ENCODE measurements at regions not wholly inside any gene's neighbourhood (a gene's known extent, or its start where the extent isn't known, plus 50 kb on each side); places are given as distances from the start of the nearest gene placed in this dataset.

DNA sequence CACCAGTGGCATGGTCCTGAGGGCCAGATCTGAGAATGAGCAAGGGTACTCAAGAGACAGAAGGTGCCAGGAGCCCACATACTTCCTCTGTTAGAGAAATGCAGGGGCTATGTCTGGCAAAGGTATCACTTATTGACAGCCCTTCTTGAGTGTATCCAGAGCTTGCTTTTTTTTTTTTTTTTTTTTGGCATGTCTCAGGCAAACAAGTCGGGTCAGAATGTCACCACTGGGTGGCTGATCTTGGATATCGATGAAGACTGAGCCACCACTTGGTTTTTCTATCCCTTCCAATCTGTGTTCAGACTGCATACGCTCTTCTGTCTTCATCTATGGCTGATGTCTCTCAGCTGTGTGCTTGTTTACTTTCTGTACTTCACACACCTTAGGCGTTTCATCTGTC is 363.4 kb upstream of the C2CD4B start:
- DNase-seq (ENCODE audit: low read depth in 2 of 3, low spot score in 2 of 3), result no peak

DNA sequence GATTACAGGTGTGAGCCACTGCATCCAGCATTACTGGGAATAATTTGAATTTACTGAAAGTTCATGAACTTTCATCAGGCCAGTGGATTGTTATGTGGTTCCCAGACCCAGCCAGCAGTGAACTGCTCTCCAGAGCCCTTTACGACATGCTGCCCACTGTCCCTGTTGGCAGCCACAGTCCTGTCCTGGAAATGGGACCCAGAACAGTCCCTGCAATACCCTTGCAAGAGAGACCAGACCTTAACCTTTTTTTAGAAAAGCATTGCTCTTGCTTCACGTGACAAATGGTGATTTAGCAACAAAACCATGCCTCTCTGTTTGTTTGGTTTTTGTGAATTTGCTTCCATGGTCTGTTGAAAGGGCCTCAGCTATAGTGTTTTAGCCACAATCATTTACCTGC is 367.3 kb upstream of the C2CD4B start:
- no peak for DNase-seq (ENCODE audit: low read depth in 2 of 3, low spot score in 2 of 3)

DNA sequence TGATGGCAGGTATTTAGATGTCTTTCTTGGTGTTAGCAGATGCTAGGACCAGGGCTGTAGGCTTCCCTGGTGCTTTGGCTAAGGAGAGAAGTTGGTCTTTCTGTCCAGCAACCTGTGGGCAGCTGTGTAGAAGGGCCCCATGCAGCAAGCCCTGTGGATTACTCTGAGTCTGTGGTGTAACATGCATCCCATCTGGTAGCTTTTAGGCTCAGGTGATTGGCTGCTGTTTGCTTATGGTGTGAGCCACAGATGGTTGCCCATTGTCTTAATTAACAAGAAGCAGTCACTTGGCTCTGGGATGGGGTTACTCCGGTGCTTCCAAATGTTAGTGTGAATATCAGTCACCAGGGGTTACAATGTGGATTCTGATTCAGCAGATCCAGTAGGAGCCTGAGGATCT is 368.6 kb upstream of the C2CD4B start:
- DNase-seq (ENCODE audit: low read depth in 2 of 3, low spot score in 2 of 3), result no peak

DNA sequence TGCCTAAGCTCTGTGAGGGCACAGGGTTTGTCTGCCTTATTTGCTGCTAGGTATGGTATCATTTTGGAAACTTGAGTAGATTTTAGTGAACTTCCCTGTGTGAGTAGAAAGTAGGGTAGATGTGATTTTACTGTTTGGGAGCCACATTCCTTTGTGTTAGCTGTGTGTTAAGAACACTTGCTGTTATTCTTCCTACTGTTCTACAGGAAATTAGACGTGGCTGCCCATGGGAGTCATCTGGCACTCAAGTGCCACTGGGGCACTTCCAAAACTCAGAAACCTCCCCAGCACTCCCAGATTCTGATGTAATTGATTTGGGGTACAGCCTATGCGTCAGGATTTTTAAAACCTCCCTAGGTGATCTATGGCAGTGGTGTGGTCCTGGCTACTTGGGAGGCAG is 369.9 kb upstream of the C2CD4B start:
- no peak for DNase-seq (ENCODE audit: low read depth in 2 of 3, low spot score in 2 of 3)

DNA sequence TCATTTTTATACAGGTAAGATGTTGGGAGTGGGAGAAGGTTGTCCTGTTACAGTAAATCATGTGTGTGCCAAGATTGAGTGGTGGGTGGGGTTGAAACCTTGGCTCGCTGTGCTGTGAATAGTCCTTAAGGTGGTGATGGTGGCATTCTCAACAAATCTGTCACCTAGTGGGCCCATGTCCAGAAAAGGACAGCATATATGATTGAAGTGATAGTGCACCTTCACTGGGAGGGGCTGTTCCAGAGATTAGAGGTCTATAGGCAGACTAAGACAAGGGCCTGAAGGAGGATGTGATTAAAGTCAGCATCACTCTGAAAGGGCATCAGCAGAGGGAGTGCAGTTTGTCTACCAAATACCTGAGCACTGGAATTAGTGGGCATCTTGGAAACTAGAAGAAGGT is 374.2 kb upstream of the C2CD4B start:
- no peak for DNase-seq (ENCODE audit: low read depth in 2 of 3, low spot score in 2 of 3)

DNA sequence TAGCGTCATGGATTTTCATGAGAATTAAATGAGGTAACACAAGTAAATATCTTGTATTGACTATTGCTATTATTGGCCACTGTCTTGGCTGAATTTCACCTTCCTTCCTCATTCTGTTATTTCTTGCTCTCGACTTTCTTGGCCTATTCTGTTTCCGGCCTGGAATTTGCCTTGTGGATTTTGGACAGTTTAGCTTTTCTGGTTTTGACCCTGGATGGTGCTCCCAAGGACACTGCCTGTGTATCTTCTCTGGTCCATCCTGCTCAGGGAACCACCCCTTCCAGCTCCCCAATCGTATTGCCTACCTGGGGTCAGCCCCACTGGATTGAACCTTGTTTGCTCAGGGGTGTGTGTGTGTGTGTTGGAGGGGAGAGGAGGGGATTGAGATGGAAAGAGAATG is 376.2 kb upstream of the C2CD4B start:
- DNase-seq (ENCODE audit: low read depth in 2 of 3, low spot score in 2 of 3), result no peak

DNA sequence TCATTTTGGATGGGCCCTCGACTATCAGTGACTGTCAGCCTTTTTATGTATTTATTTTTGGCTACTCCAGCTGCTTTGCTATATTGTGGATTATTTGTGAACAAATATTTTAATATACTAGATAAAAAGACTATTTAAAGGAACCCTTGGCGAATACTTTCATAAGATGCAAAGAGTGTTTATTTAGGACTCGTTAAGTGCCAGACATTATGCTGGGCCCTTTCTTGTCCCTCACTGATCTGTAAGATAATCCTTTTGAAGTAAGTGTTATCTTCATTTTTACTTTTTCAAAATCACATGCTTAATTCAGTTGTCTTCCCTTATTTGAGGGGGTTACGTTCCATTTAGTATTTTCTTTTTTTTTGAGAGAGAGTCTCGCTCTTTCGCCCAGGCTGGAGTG is 376.8 kb upstream of the C2CD4B start:
- DNase-seq (ENCODE audit: low read depth in 2 of 3, low spot score in 2 of 3), result no peak

DNA sequence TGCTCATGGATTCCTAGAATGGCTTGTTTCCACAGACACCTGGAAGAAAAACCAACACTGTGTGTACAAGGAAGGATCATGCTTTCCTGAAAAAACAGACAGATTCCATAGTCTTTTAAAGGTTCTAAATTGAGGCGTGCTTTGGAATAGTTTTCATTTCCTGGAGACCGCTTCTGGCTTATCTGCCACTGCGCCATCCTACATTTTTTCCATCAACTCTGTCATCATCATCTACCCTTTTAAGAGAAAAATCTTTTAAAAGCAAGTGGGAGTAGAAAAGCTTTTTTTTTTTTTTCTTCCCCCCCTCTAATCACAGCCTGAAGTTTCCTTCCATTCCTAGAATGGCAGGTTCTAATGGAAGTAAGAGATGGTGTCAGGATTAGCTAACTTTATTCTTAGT is 379.4 kb upstream of the C2CD4B start:
- DNase-seq (ENCODE audit: low read depth in 2 of 3, low spot score in 2 of 3), result no peak

DNA sequence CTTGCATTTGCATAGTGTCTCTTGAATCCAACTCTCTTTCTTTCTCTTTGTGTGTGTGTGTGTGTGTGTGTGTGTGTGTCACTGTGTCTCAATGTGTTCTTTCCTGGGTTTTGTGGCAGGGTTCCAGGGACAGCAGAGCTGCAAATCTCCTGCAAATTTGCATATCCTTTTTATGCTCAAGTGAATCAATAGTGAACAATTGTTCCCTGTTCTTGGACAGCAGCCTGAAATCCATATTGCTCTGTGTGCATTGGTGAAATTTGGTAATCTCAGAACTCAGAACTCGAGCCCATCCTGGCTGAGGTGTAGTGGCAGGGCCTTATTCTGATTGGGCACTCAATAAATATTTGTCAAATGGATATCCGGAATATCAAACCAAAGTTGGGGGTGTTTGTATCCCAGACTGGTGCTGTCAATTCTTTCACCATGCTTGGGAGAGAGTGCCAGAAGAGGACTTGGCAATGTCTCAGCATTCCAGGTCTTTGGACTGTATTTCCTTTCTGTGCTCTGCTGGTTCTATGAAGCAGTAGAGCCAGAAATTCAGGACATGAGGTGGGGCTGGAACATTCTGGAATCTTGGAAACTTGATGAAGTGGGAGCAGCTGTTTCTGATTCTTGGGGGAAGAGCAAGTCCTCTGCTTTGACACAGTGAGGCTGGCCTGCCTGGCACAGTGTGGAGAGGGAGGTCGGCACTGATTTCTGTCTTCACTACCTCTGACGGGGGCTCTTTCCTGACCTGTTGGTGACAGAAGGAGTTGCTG is 380.6 kb upstream of the C2CD4B start:
- DNase-seq (ENCODE audit: low read depth in 2 of 3, low spot score in 2 of 3), result no peak

DNA sequence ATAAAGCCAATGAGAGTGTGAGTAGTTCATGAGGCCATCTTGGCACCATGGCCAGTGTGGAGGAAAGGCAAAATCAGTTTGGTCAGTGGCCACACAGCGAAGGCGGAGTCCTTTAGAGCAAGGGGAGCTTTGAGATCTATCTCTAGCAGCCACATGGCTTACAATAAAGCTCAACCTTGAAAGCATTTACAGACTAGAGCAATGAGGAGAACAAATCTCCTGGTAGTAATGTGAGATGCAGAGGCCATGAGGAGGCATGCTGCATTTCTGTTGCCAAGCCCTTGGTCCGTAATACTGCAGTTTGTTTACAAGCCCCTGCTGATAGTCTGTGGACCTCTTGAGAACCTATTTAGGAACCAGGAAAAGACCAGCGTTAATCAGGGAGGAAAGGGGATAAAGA is 381.5 kb upstream of the C2CD4B start:
- DNase-seq (ENCODE audit: low read depth in 2 of 3, low spot score in 2 of 3), result no peak

DNA sequence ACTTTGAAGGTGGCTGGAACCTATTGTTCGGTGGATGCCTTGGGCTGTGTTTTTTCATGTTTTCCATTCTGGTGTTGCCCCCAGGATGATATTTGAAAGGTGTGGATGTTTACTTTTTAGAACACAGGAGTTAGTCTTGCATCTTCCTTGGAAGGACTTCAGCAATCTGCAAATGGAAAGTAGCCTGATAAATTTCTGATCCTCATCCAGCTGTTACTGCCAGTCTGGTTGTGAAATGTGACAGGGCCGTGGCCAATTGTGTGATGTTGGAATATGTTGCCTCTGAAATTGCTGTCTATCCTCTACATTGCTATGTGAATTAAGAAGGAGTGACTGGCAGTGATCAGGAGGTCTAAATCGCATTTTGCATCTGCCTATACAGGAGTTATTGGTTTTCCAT is 382.5 kb upstream of the C2CD4B start:
- no peak for DNase-seq (ENCODE audit: low read depth in 2 of 3, low spot score in 2 of 3)

DNA sequence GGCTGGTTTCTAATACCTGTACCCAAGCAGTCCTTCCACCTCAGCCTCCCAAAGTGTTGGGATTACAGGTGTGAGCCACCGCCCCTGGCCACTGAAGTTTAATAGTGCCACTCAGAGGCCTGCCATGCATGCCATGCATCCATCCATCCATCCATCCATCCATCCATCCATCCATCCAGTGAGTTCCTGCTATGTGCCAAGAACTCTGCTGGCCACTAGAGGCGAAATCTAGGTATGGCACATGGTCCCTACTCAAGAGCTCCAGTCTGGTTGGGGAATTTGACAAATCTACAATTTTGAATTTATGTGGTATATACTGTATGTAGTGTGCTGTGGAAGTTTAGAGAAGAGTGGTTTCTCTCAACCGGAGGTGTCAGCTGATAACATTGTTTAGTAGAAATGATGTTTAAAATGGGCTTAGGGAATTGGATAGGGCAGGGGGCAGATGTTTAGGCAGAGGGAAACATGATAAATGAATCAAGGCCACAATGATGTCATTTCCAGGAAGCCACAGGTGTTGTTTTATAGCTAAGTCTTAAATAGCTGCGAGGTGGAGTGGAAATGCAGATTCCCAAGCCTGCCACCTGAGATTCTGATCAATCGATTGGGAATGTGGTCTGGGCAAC is 384.4 kb upstream of the C2CD4B start:
- peak in 1 of 3 donors; percentile 1 for DNase-seq (ENCODE audit: low read depth in 2 of 3, low spot score in 2 of 3)

DNA sequence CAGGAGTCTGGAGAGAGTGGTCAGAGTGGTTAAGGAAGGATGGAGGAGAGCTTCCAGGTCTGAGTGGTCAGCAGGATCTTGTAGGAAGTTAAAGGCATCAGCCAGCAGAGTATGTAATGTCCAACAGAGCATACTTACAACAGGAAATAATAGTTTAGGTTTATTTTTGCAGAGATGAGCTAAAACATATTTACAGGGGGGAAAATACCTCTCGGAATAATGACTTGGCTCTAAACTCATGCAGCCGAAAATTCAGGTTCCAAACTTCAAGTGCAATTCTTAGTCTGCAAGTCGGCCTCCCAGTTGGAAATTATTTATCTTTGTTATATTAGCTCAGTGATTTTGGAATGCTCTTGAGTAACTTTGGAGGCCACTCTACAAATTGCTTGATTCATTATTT is 385.0 kb upstream of the C2CD4B start:
- DNase-seq (ENCODE audit: low read depth in 2 of 3, low spot score in 2 of 3), result no peak

DNA sequence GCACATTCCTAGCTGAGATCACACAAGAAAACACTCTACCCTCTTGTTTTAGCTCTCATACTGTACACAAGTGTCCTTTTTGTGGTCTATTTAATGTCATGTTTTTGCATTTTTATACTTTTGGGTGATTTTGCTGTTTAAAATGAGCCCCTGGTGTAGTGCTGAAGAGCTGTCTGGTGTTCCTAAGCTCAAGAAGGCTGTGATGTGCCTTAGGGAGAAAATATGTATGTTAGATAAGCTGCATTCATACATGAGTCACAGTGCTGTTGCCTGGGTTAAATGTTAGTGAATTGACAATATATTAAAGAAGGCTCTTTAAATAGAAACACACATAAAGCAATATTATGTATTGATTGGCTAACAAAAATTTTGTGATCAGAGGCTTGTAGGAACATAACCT is 387.4 kb upstream of the C2CD4B start:
- no peak for DNase-seq (ENCODE audit: low read depth in 2 of 3, low spot score in 2 of 3)

DNA sequence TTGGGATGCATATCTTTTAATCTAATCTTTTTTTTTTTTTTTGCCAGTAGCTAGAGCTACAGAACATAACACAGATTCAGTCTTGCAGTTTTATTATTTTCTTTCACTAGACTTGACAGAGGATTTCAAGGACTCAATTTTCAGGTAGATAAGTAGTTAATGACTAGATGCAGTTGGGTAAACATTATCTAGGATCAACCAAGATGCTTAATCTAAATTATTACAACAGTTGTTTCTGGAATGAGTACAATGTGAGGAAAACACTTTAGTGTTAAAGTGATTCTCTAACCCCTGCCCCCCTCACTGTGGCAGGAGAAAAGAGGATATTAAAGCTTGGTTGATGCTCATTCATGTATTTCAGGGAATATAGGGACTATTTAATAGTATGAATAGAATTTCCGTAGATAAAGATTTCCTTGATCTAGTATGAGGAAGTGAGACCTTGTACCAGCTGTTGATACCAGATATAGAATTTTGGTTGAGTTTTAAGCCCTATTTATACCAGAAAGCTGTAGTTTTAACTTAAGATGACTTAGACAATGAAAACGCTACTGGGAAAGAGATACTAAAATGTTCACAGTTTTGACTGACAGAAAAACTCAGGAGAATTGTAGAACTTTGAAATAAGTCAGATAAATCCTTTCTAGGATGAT is 389.0 kb upstream of the C2CD4B start:
- DNase-seq (ENCODE audit: low read depth in 2 of 3, low spot score in 2 of 3), result no peak

DNA sequence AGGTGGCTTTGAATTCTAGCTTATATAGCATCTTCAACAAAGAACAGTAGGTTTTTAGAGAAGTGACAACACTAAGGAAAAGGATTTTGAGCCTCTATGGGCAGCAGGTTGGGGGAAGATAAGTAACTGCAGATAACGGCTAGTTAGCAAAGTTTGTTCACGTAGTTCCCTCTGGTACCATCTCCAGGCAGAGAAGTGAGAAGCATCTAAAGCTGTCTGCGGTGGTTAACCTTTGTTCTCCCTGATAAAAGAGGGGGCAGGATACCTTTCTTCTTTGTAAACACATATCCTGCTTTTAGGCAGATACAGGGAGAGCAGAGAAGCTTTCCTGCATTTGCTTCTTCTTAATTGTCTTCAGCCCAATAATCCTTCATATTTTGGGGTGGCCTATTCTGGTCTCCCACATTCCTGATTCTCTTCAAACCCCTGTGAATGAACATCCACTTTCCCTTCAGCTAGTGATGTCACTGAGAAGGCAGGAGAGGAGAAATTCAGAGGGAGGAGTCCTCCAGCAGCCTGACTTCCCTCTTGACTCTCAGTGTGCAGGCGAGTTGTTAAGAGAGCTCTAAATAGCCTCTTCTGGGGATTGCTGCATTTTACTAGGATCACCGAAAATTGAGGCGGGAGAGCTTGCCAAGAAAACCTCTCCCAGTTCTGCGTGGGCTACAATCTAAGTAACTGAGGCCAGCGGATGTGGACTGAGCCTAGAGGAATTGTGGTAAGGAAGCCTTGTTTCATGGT is 393.7 kb upstream of the C2CD4B start:
- no peak for DNase-seq (ENCODE audit: low read depth in 2 of 3, low spot score in 2 of 3)

DNA sequence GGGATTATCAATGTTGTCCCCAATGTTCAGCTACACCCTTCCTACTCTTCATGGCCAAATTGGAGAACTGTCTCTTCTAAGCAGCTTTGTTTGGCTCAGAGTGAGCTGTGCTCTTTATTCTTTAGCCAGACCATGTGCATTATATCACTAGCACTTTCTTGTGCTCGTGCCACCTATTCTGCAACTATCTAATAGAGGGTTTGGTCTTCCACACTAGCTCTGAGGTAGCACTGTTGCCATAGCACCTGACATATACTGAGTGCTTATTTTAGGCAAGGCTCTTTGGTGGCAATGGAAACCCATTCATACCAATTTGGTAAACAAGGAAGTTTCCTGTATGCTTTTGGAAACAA is 394.3 kb upstream of the C2CD4B start:
- no peak for DNase-seq (ENCODE audit: low read depth in 2 of 3, low spot score in 2 of 3)

DNA sequence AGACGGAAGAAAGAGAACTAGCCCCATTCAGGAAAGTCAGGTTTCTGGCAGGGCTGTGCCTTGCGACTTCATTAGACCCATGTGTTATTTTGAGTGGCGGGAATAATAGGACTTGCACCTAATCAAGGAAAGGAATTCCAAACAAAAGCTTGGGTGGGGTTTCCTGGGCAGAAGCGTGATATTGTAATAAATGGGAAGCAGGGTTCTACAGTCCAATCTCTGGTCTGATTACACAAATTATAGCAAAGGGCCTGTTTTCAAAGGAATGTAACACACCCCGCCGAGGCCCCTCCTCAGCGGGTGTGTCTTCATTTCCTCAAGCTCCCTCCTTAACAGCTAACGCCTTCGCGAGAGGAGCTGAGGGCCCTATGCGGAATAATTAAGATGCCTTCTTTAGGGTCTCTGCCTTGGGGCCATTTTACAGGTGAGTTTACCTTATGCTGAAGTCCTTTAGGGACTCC is 396.0 kb upstream of the C2CD4B start:
- no peak for DNase-seq (ENCODE audit: low read depth in 2 of 3, low spot score in 2 of 3)

DNA sequence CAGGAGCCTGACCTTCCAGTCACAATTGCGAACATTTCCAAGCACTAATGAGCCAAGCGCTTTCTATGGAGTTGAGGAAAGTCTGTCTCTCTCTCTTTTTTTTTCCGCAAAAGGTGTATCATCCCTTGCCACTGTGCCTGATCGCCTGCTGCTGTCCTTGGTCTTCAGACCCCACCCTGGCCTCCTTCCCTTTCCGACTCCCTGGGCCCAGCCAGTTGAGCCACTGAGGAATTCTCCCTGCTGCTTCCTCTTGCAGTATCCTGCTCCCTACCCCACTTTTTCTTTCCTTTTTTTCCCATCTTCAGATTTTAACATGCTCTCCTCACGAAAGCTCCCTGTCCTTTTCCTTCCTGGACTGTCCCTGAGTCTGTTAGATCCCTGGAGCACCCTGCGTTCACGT is 396.5 kb upstream of the C2CD4B start:
- DNase-seq (ENCODE audit: low read depth in 2 of 3, low spot score in 2 of 3), result no peak

DNA sequence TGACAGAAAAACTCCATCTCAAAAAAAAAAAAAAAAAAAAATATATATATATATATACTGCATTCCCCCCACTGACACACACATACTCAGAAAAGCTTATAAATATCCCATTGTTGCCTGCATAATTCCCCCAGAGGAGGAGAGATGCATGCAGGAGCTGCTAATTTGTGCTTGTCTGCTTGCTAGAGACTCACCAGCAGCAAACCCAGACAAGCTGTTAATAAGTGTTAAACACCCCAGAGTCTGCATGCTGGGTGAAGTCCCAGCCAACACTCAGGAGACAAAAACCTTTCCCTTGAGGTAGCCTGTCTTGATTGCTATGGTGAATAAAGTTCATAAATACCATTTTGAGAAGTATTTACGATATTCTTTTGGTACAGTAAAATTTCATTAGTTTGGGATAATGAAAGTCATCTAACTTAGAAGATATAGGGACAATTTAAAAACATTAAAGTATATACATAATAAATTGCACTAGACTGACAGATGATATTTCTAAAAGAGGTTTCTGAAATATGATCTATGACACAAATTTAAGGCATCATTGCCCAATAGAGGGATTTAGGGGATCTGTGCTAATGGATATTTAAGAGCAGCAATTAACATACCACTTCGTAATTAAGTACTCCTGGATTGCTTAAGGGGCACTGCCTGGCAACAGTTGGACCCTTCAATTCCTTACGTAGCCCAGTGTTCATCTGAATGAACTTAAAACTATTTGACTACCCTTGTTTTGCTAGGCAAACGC is 400.0 kb upstream of the C2CD4B start:
- no peak for DNase-seq (ENCODE audit: low read depth in 2 of 3, low spot score in 2 of 3)

DNA sequence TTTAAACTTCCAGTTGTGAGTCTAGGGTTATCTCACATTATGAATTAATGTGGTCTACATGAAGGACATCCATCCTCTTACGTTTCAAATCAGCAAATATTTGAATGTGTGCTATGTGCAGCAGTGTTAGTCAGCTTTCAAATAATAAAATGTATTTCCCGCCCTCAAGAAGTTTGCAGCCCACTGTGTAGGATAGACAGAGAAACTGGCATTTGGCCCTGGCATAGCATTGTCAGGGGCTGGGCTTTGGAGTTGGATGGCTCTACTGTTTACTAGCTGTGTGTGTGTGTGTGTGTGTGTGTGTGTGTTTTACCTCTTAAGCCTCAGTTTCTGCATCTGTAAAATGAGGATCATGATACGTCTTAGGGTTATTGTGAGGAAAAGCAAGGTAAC is 400.5 kb upstream of the C2CD4B start:
- no peak for DNase-seq (ENCODE audit: low read depth in 2 of 3, low spot score in 2 of 3)
